Stomach (tissue), 4 donors: ENCODE measurements at regions not wholly inside any gene's neighbourhood (a gene's known extent, or its start where the extent isn't known, plus 50 kb on each side); places are given as distances from the start of the nearest gene placed in this dataset.

ENCODE experiments used
- CTCF ChIP-seq, 7 experiments: fragments of 450-650 bp in 4 of 7; fragments of 200-600 bp in 3 of 7; sonication (generic) in 3 of 7; IDR thresholded peaks; one replicate each; pipeline ENCODE4 v1.5.1; 2016 to 2019; ENCODE audit warnings: antibody characterized with exemption in 7 of 7, control low read depth in 2 of 7, mild to moderate bottlenecking in 1 of 7
- POLR2AphosphoS5 ChIP-seq, 3 donors: sonication (generic); formaldehyde crosslinking; IDR thresholded peaks; one replicate each; pipeline ENCODE4 v1.6.1; 2016; ENCODE audit warnings: antibody characterized with exemption in 3 of 3

GRCh38 chr1:60575326-60575977 is 501.9 kb upstream of the C1orf87 start:
- TF ChIP-seq POLR2AphosphoS5 (IDR thresholded peaks at IDR 0.05) (no peak), CTCF (IDR thresholded peaks at IDR 0.05) (no peak)
